HG02678 (cell line): ENCODE measurements at regions not wholly inside any gene's neighbourhood (a gene's known extent, or its start where the extent isn't known, plus 50 kb on each side); places are given as distances from the start of the nearest gene placed in this dataset.
"Not testable (repeated sequence)": the region's sequence is repeated elsewhere in the genome, so short reads cannot be mapped to it uniquely, and the experiment has no call there.

Experiments
- ATAC-seq: cut with Tn5 transposase; IDR thresholded peaks from one replicate; pipeline ENCODE4 v1.9.1; 2021; ENCODE audit warnings: mild to moderate bottlenecking, moderate library complexity; ENCODE audit not compliant: unreplicated experiment

DNA sequence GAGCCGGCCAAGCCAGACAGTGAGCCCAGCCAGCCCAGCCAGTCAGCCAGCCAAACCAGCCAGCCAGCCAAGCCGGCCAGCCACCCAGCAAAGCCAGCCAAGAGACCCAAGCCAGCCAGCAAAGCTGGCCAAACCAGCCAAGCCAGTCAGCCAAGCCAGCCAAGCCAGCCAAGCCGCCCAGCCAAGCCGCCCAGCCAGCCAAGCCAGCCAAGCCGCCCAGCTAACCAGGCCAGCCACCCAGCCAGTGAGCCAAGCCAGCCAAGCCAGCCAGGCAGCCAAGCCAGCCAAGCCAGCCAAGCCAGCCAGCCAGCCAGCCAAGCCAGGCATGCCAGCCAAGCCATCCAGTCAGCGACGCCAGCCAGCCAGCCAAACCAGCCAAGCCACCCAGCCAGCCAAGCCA lies 1596.9 kb downstream of the RPIA start:
- ATAC-seq, result not testable (repeated sequence)

DNA sequence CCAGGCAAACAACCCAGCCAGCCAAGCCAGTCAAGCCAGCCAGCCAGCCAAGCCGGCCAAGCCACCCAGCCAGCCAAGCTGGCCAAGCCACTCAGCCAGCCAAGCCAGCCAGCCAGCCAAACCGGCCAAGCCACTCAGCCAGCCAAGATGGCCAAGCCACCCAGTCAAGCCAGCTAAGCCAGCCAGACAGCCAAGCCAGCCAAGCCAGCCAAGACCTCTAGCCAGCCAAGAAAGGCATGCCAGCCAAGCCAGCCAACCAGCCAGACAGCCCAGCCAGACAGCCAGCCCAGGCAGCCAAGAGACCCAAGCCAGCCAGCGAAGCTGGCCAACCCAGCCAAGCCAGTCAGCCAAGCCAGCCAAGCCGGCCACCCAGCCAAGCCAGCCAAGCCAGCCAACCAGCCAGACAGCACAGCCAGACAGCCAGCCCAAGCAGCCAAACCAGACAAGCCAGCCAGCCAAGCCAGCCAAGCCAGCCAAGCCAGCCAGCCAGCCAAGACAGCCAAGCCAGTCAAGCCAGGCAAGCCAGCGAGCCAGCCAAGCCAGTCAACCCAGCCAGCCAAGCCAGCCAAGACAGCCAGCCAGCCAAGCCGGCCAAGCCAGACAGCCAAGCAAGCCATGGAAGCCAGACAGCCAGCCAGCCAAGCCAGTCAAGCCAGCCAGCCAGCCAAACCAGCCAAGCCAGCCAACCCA lies 1598.0 kb downstream of the RPIA start:
- ATAC-seq, result not testable (repeated sequence)

DNA sequence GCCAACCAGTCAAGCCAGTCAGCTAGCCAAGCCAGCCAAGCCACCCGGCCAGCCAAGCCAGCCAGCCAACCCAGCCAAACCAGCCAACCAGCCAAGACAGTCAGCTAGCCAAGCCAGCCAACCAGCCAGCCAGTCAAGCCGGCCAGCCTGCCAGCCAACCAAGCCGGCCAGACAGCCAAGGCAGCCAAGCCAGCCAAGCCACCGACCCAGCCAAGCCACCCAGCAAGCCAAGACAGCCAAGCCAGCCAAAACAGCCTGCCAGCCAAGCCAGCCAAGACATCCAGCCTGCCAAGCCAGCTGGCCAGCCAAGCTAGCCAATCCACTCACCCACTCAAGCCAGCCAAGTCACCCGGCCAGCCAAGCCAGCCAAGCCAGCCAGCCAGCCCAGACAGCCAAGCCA lies 1599.2 kb downstream of the RPIA start:
- ATAC-seq, result not testable (repeated sequence)

DNA sequence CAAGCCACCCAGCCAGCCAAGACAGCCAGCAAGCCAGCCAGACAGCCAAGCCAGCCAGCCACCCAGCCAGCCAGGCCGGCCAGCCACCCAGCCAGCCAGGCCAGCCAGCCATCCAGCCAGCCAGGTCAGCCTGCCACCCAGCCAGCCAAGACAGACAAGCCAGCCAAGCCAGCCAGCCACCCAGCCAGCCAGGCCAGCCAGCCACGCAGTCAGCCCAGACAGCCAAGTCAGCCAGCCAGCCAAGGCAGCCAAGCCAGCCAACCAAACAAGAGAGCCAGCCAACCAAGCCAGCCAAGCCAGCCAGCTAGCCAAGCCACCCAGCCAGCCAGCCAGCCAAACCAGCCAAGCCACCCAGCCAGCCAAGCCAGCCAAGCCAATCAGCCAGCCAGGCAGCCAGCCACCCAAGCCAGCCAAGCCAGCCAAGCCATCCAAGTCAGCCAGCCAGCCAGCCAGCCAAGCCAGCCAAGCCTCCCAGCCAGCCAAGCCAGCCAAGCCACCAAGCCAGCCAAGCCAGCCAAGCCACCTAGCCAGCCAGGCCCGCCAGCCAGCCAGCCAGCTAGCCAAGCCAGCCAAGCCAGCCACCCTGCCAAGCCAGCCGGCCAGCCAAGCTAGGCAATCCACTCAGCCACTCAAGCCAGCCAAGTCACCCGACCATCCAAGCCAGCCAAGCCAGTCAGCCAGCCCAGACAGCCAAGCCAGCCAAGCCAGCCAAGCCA lies 1599.9 kb downstream of the RPIA start:
- ATAC-seq, result not testable (repeated sequence)

DNA sequence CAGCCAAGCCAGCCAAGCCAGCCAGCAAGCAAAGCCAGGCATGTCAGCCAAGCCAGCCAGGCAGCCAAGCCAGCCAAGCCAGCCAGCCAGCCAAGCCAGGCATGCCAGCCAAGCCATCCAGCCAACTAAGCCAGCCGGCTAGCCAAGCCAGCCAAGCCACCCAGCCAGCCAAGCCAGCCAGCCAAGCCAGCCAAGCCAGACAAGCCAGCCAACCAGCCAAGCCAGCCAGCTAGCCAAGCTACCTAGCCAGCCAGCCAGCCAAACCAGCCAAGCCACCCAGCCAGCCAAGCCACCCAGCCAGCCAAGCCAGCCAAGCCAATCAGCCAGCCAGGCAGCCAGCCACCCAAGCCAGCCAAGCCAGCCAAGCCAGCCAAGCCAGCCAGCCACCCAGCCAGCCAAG lies 1600.5 kb downstream of the RPIA start:
- ATAC-seq, result not testable (repeated sequence)

DNA sequence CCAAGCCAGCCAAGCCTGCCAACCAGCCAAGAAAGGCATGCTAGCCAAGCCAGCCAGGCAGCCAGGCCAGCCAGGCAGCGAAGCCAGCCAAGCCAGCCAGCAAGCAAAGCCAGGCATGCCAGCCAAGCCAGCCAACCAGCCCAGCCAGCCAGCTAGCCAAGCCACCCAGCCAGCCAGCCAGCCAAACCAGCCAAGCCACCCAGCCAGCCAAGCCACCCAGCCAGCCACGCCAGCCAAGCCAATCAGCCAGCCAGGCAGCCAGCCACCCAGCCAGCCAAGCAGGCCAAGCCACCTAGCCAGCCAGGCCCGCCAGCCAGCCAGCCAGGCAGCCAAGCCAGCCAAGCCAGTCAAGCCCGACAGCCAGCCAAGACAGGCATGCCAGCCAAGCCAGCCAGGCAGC lies 1601.0 kb downstream of the RPIA start:
- ATAC-seq, result not testable (repeated sequence)

DNA sequence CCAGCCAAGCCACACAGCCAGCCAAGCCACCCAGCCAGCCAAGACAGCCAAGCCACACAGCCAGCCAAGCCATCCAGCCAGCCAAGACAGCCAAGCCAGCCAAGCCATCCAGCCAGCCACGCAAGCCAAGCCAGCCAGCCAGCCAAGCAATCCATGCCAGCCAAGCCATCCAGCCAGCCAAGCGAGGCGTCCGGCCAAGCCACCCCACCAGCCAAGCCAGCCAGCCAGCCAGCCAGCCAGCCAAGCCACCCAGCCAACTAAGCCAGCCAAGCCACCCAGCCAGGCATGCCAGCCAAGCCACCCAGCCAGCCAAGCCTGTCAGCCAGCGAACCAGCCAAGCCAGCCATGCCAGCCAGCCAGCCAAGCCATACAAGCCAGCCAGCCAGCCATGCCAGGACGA lies 1601.8 kb downstream of the RPIA start:
- ATAC-seq, result not testable (repeated sequence)

DNA sequence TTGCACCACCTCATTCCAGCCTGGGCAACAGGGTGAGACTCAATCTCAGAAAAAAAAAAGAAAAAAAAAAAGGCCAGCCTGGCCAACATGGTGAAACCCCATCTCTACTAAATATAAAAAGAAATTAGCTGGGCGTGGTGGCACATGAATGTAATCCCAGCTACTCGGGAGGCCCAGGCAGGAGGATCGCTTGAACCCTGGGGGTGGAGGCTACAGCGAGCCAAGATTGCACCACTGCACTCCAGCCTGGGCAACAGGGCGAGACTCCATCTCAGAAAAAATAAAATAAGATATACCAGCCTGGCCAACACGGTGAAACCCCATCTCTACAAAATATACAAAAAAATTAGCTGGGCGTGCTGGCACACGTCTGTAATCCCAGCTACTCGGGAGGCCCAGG lies 1602.3 kb downstream of the RPIA start:
- not testable (repeated sequence) for ATAC-seq

DNA sequence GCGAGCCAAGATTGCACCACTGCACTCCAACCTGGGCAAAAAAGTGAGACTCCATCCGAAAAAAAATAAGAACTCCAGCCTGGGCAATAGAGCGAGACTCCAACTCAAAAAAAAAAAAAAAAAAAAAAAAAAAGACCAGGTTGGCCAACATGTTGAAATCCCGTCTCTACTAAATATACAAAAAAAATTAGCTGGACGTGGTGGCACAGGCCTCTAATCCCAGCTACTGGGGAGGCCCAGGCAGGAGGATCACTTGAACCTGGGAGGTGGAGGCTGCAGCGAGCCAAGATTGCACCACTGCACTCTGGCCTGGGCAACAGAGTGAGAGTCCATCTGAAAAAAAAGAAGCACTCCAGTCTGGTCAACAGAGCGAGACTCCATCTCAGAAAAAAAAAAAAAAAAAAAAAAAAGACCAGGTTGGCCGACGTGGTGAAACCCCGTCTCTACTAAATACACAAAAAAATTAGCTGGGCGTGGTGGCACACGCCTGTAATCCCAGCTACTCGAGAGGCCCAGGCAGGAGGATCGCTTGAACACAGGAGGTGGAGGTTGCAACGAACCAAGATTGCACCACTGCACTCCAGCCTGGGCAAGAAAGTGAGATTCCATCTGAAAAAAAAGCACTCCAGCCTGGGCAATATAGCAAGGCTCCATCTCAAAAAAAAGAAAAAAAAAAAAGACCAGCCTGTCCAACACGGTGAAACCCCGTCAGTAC lies 1603.7 kb downstream of the RPIA start:
- ATAC-seq, result not testable (repeated sequence)

DNA sequence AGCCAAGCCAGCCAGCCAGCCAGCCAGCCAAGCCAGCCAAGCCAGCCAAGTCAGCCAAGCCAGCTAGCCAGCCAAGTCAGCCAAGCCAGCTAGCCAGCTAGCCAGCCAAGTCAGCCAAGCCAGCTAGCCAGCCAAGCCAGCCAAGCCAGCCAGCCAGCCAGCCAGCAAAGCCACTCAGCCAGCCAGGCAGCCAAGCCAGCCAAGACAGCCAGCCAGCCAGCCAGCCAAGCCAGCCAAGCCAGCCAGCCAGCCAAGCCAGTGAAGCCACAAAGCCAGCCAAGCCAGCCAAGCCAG lies 1605.0 kb downstream of the RPIA start:
- ATAC-seq, result not testable (repeated sequence)

DNA sequence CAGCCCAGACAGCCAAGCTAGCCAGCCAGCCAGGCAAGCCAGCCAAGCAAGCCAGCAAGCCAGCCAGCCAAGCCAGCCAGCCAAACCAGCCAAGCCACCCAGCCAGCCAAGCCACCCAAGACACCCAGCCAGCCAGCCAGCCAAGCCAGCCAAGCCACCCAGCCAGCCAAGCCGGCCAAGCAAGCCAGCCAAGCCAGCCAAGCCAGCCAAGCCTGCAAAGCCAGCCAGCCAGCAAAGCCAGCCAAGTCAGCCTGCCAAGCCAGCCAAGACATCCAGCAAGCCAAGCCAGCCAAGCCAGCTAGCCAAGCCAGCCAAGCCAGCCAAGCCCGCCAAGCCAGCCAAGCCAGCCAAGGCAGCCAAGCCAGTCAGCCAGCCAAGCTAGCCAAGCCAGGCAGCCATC lies 1606.2 kb downstream of the RPIA start:
- ATAC-seq, result not testable (repeated sequence)

DNA sequence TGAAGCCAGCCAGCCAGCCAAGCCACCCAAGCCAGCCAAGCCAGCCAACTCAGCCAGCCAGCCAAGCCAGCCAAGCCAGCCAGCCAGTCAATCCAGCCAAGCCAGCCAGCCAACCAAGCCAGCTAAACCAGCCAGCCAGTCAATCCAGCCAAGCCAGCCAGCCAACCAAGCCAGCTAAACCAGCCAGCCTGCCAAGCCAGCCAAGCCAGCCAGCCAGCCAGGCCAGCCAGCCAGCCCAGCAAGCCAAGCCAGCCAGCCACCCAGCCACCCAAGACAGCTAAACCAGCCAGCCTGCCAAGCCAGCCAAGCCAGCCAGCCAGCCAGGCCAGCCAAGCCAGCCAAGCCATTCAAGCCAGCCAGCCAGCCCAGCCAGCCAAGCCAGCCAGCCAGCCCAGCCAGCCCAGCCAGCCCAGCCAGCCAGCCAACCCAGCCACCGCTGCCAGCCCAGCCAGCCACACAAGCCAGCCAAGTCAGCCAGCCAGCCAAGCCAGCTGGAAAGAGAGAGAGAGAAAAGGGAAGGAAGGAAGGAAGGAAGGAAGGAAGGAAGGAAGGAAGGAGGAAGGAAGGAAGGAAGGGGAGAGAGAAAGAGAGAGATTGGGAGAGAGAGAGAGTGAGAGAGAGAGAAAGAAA lies 1606.8 kb downstream of the RPIA start:
- ATAC-seq, result not testable (repeated sequence)

DNA sequence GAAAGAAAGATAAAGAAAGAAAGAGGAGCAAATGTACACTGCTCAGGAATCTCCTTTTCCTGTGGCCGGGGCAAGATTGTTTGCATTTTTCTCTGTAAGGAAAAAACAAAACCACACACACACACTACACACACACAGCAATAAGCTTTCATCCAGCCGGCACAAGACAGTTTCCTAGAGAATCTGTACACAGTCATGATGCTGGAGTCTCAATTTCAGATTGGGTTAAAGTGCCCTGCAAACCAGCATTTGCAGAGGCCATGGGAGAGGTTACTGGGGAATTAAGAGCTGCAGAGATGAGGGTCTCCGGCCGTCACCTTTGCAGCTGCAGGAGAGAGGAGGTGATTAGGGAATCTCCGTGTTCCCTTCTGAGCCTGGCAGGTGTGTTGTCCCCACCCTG lies 1607.5 kb downstream of the RPIA start:
- ATAC-seq, result not testable (repeated sequence)

DNA sequence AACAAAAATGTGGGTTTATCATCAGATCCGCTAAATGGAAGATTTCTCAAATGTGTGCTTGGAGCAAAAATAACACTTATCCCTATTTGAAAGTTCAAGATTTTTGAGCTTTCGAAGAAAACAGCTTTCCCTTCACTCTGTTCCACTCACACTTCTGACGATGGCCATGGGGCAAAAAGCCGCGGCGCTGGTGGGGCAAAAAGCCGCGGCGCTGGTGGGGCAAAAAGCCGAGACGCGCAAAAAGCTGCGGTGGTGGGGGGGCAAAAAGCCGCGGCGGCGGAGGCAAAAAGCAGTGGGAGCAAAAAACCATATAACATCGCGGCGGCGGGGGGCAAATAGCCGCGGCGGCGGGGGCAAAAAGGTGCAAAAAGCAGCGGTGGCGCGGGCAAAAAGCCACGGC lies 1631.5 kb downstream of the RPIA start:
- not testable (repeated sequence) for ATAC-seq

DNA sequence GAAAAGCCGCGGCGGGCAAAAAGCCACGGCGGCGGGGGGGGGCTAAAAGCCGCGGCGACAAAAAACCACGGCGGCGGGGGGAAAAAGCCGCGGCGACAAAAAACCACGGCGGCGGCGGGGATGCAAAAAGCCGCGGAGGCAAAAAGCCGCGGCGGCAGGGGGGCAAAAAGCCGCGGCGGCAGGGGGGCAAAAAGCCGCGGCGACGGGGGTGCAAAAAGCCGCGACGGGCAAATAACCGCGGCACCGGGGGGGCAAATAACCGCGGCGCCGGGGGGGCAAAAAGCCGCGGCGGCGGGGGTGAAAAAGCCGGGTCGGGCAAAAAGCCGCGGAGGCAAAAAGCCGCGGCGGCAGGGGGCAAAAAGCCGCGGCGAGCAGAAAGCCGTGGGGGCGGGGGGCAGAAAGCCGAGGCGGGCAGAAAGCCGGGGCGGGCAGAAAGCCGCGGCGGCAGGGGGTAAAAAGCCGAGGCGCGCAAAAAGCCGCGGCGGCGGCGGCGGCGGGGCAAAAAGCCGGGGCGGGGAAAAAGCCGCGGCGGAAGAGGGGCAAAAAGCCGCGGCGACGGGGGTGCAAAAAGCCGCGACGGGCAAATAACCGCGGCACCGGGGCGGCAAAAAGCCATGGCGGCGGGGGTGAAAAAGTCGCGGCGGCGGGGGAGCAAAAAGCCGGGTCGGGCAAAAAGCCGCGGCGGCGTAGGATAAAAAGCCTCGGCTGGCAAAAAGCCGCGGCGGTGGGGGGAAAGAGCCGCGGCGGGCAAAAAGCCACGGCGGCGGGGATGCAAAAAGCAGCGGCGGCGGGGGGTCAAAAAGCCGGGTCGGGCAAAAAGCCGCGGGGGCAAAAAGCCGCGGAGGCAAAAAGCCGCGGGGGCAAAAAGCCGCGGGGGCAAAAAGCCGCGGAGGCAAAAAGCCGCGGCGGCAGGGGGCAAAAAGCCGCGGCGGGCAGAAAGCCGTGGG lies 1632.4 kb downstream of the RPIA start:
- ATAC-seq, result not testable (repeated sequence)

DNA sequence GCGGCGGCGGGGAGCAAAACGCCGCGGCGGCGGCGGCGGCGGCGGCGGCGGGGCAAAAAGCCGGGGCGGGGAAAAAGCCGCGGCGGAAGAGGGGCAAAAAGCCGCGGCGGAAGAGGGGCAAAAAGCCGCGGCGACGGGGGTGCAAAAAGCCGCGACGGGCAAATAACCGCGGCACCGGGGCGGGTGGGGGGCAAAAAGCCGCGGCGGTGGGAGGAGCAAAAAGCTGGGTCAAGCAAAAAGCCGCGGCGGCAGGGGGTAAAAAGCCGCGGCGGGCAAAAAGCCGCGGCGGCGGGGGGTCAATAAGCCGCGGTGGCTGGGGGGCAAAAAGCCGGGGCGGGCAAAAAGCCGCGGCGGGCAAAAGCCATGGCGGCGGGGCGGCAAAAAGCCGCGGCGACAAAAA lies 1633.2 kb downstream of the RPIA start:
- ATAC-seq, result not testable (repeated sequence)

DNA sequence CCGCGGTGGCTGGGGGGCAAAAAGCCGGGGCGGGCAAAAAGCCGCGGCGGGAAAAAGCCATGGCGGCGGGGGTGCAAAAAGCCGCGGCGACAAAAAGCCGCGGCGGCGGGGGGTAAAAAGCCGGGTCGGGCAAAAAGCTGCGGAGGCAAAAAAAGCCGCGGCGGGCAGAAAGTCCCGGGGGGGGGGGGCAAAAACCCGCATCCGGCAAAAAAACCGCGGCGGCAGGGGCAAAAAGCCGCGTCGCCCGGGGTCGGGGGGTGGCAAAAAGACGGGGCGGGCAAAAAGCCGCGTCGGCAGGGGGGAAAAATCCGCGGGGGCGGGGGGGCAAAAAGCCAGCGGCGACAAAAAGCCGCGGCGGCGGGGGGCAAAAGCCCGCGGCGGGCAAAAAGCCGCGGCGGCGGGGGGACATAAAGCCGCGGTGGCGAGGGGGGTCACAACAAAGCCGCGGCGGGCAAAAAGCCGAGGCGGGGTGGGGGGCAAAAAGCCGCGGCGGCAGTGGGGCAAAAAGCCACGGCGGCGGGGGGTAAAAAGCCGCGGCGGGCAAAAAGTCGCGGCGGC lies 1634.4 kb downstream of the RPIA start:
- ATAC-seq, result not testable (repeated sequence)

DNA sequence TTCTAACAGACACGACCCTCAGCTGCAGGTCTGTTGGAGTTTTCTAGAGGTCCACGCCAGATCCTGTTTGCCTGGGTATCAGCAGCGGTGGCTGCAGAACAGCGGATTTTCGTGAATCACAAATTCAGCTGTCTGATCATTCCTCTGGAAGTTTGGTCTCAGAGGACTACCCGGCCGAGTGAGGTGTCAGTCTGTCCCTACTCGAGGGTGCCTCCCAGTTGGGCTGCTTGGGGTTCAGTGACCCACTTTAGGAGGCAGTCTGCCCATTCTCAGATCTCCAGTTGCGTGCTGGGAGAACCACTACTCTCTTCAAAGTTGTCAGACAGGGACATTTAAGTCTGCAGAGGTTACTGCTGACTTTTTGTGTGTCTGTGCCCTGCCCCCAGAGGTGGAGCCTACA lies 1664.1 kb downstream of the RPIA start:
- not testable (repeated sequence) for ATAC-seq

DNA sequence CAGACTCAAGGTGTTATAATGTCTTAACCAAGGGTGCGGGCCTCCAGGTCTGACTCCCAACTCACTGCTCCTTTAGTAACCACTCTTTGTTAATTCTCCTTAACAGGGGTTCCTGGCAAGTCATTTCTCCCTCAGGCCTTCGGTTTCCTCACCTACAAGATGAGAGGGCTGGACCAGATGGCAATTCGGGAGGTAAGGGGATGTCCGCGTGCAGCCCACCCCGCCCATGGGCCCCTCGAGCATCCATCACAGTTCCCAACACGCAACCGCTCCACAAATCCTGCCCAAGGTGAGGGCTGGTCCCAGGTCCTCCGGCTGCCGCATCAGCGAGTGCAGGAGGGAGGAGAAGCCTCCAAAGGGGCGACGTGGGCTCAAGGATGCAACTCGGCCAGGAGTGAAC lies 1667.9 kb downstream of the RPIA start:
- not testable (repeated sequence) for ATAC-seq
